Gastrocnemius medialis (tissue), 4 donors: ENCODE measurements at regions not wholly inside any gene's neighbourhood (a gene's known extent, or its start where the extent isn't known, plus 50 kb on each side); places are given as distances from the start of the nearest gene placed in this dataset.

Experiments used
- POLR2A ChIP-seq, 2 donors: fragments of 450-650 bp; IDR thresholded peaks; one replicate each; pipeline ENCODE4 v1.6.1; 2017; ENCODE audit warnings: antibody characterized with exemption in 2 of 2, mild to moderate bottlenecking in 2 of 2, moderate library complexity in 2 of 2
- TF ChIP-seq, protein P1 (sequence below), 5 experiments: fragments of 450-650 bp in 3 of 5; fragments of 200-600 bp in 2 of 5; sonication (generic) in 2 of 5; IDR thresholded peaks in 4 of 5; conservative IDR thresholded peaks in 1 of 5; 1 replicate in 4 of 5; 2 replicates in 1 of 5; pipeline ENCODE4 v1.5.1; 2016 to 2019; ENCODE audit warnings: antibody characterized with exemption in 5 of 5, mild to moderate bottlenecking in 3 of 5, moderate library complexity in 3 of 5

DNA sequence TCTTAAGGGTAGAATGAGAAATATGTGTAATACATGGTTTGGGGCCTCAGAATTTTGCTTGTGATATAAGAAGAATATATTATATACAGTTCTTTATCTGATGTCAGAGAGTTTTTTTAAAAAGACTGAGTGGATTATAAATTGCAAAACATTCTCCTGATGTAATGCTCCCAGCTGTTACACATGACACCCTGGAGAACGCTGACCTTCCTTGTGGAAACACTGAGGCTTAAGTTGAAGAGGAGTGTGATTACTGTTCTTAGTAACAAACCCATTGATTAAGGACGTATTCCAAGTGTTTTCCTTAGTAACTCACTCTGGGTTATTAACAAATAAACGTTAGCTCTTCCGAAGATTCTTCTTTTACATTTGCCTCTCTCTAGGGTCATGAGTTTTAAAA, 1069.3 kb upstream of the CNTNAP5 start:
- TF ChIP-seq, protein P1, sequence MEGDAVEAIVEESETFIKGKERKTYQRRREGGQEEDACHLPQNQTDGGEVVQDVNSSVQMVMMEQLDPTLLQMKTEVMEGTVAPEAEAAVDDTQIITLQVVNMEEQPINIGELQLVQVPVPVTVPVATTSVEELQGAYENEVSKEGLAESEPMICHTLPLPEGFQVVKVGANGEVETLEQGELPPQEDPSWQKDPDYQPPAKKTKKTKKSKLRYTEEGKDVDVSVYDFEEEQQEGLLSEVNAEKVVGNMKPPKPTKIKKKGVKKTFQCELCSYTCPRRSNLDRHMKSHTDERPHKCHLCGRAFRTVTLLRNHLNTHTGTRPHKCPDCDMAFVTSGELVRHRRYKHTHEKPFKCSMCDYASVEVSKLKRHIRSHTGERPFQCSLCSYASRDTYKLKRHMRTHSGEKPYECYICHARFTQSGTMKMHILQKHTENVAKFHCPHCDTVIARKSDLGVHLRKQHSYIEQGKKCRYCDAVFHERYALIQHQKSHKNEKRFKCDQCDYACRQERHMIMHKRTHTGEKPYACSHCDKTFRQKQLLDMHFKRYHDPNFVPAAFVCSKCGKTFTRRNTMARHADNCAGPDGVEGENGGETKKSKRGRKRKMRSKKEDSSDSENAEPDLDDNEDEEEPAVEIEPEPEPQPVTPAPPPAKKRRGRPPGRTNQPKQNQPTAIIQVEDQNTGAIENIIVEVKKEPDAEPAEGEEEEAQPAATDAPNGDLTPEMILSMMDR (IDR thresholded peaks at IDR 0.05 in 4 of 5, conservative IDR thresholded peaks at IDR 0.05 in 1 of 5) = no peak
- TF ChIP-seq POLR2A (IDR thresholded peaks at IDR 0.05) = no peak
